Adrenal gland (tissue), 9 donors: ENCODE measurements at regions not wholly inside any gene's neighbourhood (a gene's known extent, or its start where the extent isn't known, plus 50 kb on each side); places are given as distances from the start of the nearest gene placed in this dataset.

Source experiments
- DNase-seq, 7 donors: peaks; one replicate each; pipeline ENCODE4 v3.0.0-alpha.2; 2019 to 2020
- H3K27ac ChIP-seq, 5 donors: fragments of 200-600 bp; sonication (generic) in 4 of 5; 1 replicate in 3 of 5; 2 replicates in 2 of 5; pipeline versions ENCODE4 v1.5.1 to v1.8.0; 2016 to 2020; ENCODE audit warnings: mild to moderate bottlenecking in 1 of 5
- H3K27me3 ChIP-seq: fragments of 200-600 bp; 2 replicates; pipeline ENCODE4 v1.8.0; 2021
- H3K36me3 ChIP-seq, 2 donors: fragments of 200-600 bp; replicated peaks in 1 of 2; 1 replicate in 1 of 2; 2 replicates in 1 of 2; pipeline versions ENCODE4 v1.5.1 to v1.8.0; 2018 to 2022
- H3K4me1 ChIP-seq, 2 donors: fragments of 200-600 bp; replicated peaks in 1 of 2; 1 replicate in 1 of 2; 2 replicates in 1 of 2; pipeline versions ENCODE4 v1.5.1 to v1.8.0; 2018 to 2021
- H3K4me3 ChIP-seq, 4 donors: fragments of 200-600 bp; sonication (generic) in 3 of 4; one replicate each; pipeline ENCODE4 v1.5.1; 2016 to 2018
- H3K9me3 ChIP-seq, 3 donors: fragments of 200-600 bp; sonication (generic) in 1 of 3; replicated peaks in 1 of 3; 1 replicate in 2 of 3; 2 replicates in 1 of 3; pipeline versions ENCODE4 v1.5.1 to v1.8.0; 2016 to 2021
- POLR2A ChIP-seq, 2 donors: fragments of 450-650 bp; IDR thresholded peaks; one replicate each; pipeline ENCODE4 v1.6.1; 2017; ENCODE audit warnings: antibody characterized with exemption in 2 of 2, mild to moderate bottlenecking in 2 of 2, moderate library complexity in 1 of 2
- WGBS, 4 donors: extraction: QIAGEN DNeasy Blood & Tissue Kit in 2 of 4; methylation state at CpG; one replicate each; pipeline versions ENCODE4 v1.1.5 to v1.1.7; 2013 to 2017; 5-methylcytosine and 5-hydroxymethylcytosine counted together
- intact Hi-C, 2 donors: fragments of 100-400 bp; cut with DNase I; formaldehyde crosslinking; loops; one replicate each; pipeline versions ENCODE4 v1.14.1 to v1.15.0; 2022 to 2023
- TF ChIP-seq, protein P1 (sequence below), 6 experiments: fragments of 450-650 bp in 4 of 6; fragments of 200-600 bp in 2 of 6; sonication (generic) in 1 of 6; IDR thresholded peaks; 1 replicate in 5 of 6; 2 replicates in 1 of 6; pipeline versions ENCODE4 v1.5.1 to v1.8.0; 2016 to 2021; ENCODE audit warnings: antibody characterized with exemption in 6 of 6, mild to moderate bottlenecking in 2 of 6, moderate library complexity in 1 of 6
- donor health status: healthy with polysubstance abuse.
- donor health status: Bipolar disorder and iron deficiency.
- donor health status: DM: yes; HTN: yes; CAD: no.
- donor health status: DM: no; HTN: no; CAD: no.
- donor health status: DM: no; HTN: no; CAD: no.

- peaks cover 16 to 37% of the 10 kb centered on the region in 2 donors for H3K4me1 ChIP-seq
- DNase-seq = peak; percentile 90 to 95 (median 91)
- H3K9me3 ChIP-seq = no peaks in the 10 kb centered on the region
- 0 to 2% (median 1%) methylated on average over 11 to 31 of the region's 31 CpGs for WGBS, 4 donors
- intact Hi-C loops = loop anchor here (5.0 to 10.0 kb wide), 3 partner anchors 36 to 59 kb away; partner anchors contain the start of gene JADE2 (in 1 of the 2)
- peak overlapping the region; percentile 94 to 99 (median 97) for H3K27ac ChIP-seq
- no peaks in the 10 kb centered on the region for H3K36me3 ChIP-seq
- TF ChIP-seq, protein P1, sequence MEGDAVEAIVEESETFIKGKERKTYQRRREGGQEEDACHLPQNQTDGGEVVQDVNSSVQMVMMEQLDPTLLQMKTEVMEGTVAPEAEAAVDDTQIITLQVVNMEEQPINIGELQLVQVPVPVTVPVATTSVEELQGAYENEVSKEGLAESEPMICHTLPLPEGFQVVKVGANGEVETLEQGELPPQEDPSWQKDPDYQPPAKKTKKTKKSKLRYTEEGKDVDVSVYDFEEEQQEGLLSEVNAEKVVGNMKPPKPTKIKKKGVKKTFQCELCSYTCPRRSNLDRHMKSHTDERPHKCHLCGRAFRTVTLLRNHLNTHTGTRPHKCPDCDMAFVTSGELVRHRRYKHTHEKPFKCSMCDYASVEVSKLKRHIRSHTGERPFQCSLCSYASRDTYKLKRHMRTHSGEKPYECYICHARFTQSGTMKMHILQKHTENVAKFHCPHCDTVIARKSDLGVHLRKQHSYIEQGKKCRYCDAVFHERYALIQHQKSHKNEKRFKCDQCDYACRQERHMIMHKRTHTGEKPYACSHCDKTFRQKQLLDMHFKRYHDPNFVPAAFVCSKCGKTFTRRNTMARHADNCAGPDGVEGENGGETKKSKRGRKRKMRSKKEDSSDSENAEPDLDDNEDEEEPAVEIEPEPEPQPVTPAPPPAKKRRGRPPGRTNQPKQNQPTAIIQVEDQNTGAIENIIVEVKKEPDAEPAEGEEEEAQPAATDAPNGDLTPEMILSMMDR (IDR thresholded peaks at IDR 0.05) = peak in 1 of 6 experiments; percentile 3
- TF ChIP-seq POLR2A (IDR thresholded peaks at IDR 0.05) = peak; percentile 59 to 73
- H3K4me3 ChIP-seq = peak overlapping the region in 2 of 4 donors; percentile 26 to 53
- H3K27me3 ChIP-seq = no peaks in the 10 kb centered on the region
Measured at GRCh38 chr5:134465816-134466240, 54.1 kb upstream of the CDKN2AIPNL start.

GRCh38 chr5:134464988-134465815 is 53.5 kb upstream of the CDKN2AIPNL start:
- H3K4me3 ChIP-seq = peak overlapping the region in 1 of 4 donors; percentile 53
- H3K4me1 ChIP-seq = peaks cover 16 to 37% of the 10 kb centered on the region in 2 donors
- 36 to 60% (median 53%) methylated on average over 5 to 10 of the region's 10 CpGs for WGBS, 4 donors
- peak in 3 of 7 donors; percentile 23 to 35 (median 30) for DNase-seq
- intact Hi-C loops = loop anchor here (5.0 to 10.0 kb wide), 3 partner anchors 37 to 60 kb away; partner anchors contain the start of gene JADE2 (in 1 of the 2)
- H3K9me3 ChIP-seq = no peaks in the 10 kb centered on the region
- no peak for TF ChIP-seq POLR2A (IDR thresholded peaks at IDR 0.05)
- TF ChIP-seq, protein P1 (IDR thresholded peaks at IDR 0.05) = no peak
- peak overlapping the region; percentile 94 to 99 (median 97) for H3K27ac ChIP-seq
- no peaks in the 10 kb centered on the region for H3K27me3 ChIP-seq
- H3K36me3 ChIP-seq = no peaks in the 10 kb centered on the region

DNA sequence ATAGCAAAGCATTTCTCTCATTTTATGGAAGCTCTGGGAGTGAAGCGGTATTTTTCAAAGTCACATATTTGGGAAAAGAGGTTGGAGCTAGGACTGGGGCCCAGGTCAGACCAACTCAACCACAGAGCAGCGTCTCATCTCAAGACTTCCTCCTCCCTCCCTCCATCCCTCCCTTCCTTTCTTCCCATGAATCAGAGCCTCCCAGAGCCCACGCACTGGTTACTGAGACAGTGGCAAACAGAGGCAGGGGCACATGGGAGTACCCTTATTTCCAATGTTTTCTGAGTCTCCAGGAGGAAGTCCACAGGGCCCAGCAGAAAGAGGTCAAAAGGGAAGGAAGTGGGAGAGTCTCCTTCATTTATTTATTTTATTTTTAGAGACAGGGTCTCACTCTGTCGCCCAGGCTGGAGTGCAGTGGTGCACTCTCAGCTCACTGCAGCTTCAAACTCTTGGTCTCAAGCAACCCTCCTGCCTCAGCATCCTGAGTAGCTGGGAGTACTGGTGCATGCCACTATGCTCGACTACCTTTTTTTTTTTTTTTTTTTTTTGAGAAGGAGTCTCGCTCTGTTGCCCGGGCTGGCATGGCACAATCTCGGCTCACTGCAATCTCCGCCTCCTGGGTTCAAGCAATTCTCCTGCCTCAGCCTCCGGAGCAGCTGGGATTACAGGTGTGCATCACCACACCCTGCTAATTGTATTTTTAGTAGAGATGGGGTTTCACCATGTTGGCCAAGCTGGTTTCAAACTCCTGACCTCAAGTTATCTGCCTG is 52.5 kb upstream of the CDKN2AIPNL start:
- H3K27me3 ChIP-seq = no peaks in the 10 kb centered on the region
- peaks cover 16 to 37% of the 10 kb centered on the region in 2 donors for H3K4me1 ChIP-seq
- DNase-seq = no peak
- H3K36me3 ChIP-seq = no peaks in the 10 kb centered on the region
- intact Hi-C loops = loop anchor here in 1 of 2 donors (10.0 kb wide), 1 partner anchor 61 kb away; the partner anchor contains the start of gene JADE2
- WGBS, 4 donors = 73 to 85% (median 76%) methylated on average over 10 of the region's 10 CpGs
- no peak overlapping the region for H3K4me3 ChIP-seq
- no peak overlapping the region for H3K27ac ChIP-seq
- TF ChIP-seq POLR2A (IDR thresholded peaks at IDR 0.05) = no peak
- TF ChIP-seq, protein P1 (IDR thresholded peaks at IDR 0.05) = no peak
- no peaks in the 10 kb centered on the region for H3K9me3 ChIP-seq
